ENCODE measurements at regions not wholly inside any gene's neighbourhood (a gene's known extent, or its start where the extent isn't known, plus 50 kb on each side); places are given as distances from the start of the nearest gene placed in this dataset.

DNA sequence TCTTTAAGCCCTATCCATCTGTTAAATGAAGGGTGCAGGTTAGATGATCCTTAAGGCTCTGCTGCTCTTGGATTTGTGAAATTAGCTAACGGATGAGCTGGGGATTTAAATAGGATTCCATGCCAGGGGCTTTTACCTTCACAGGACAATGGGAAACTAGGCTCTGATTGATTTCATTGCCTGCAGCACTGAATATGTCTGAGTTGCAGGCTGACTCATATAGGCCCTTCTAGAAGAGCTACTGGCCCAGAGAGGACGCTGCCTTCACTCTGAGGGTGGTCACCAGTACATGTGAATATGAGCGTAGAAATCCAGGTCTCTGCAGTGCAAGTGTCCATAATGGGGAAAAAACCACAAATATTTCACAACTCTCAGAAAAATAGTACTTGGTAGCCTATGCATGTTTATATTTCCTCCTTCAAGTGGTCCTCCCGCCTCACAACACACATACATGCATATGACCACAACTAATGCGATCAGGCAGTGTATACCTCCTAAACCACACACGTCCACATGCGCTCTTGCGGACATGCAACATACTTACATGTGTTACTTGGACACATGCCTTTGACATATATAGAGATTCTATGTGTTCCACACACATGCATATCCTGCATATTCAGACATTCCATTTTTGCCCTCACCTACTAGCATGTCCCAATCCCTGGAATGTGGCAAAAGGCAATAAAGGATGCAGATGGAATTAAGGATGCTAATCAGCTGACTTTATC, 233.8 kb upstream of the JUN start:
- no peak for TF ChIP-seq SIN3A (IDR thresholded peaks at IDR 0.05; ENCODE audit: borderline replicate concordance, insufficient read depth, low read length)
- no peak for TF ChIP-seq TAF1 (IDR thresholded peaks at IDR 0.05; ENCODE audit: borderline replicate concordance, insufficient read depth, low read length)
- TF ChIP-seq, protein P1, sequence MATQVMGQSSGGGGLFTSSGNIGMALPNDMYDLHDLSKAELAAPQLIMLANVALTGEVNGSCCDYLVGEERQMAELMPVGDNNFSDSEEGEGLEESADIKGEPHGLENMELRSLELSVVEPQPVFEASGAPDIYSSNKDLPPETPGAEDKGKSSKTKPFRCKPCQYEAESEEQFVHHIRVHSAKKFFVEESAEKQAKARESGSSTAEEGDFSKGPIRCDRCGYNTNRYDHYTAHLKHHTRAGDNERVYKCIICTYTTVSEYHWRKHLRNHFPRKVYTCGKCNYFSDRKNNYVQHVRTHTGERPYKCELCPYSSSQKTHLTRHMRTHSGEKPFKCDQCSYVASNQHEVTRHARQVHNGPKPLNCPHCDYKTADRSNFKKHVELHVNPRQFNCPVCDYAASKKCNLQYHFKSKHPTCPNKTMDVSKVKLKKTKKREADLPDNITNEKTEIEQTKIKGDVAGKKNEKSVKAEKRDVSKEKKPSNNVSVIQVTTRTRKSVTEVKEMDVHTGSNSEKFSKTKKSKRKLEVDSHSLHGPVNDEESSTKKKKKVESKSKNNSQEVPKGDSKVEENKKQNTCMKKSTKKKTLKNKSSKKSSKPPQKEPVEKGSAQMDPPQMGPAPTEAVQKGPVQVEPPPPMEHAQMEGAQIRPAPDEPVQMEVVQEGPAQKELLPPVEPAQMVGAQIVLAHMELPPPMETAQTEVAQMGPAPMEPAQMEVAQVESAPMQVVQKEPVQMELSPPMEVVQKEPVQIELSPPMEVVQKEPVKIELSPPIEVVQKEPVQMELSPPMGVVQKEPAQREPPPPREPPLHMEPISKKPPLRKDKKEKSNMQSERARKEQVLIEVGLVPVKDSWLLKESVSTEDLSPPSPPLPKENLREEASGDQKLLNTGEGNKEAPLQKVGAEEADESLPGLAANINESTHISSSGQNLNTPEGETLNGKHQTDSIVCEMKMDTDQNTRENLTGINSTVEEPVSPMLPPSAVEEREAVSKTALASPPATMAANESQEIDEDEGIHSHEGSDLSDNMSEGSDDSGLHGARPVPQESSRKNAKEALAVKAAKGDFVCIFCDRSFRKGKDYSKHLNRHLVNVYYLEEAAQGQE (IDR thresholded peaks at IDR 0.05; ENCODE audit: insufficient read depth in 1 of 2, low read depth in 2 of 2, low read length in 2 of 2) = no peak

Measured in PFSK-1 (cell line).